ENCODE measurements at regions not wholly inside any gene's neighbourhood (a gene's known extent, or its start where the extent isn't known, plus 50 kb on each side); places are given as distances from the start of the nearest gene placed in this dataset.

GRCh38 chr12:126482238-126482889 lies 1417.1 kb downstream of the AACS start:
- TF ChIP-seq CTCF (IDR thresholded peaks at IDR 0.05 in 4 of 5, conservative IDR thresholded peaks at IDR 0.05 in 1 of 5) (no peak), POLR2A (IDR thresholded peaks at IDR 0.05) (no peak)

Measured in gastrocnemius medialis (tissue), 4 donors.